ENCODE measurements at regions not wholly inside any gene's neighbourhood (a gene's known extent, or its start where the extent isn't known, plus 50 kb on each side); places are given as distances from the start of the nearest gene placed in this dataset.

- no peak for TF ChIP-seq CTCF (IDR thresholded peaks at IDR 0.05; ENCODE audit: insufficient read depth, low read depth, low read length)
- no peak for TF ChIP-seq EZH2 (IDR thresholded peaks at IDR 0.05; ENCODE audit: insufficient read depth, low read length)
Measured at GRCh38 chr3:162701211-162701610, 1204.6 kb downstream of the OTOL1 start.
